ENCODE measurements at regions not wholly inside any gene's neighbourhood (a gene's known extent, or its start where the extent isn't known, plus 50 kb on each side); places are given as distances from the start of the nearest gene placed in this dataset.

DNA sequence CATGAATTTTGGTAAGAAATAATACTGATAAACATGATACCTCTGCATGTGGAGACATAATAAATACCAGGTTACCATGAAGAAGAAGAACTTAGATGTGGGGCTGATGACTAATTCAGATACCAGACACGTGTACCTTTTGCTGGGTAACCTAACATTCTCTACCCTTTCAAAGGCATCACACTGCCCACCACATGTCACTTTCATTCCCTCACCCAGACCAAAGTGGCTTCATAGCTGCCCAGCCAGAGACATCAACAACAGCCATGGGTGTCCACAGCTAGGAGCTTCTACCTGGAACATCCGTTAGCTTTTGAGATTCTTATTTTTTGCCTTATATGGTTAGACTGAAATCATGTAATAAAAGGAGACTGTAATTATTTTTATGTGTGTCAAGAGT lies 396.8 kb downstream of the MED10 start:
- no peak for DNase-seq

DNA sequence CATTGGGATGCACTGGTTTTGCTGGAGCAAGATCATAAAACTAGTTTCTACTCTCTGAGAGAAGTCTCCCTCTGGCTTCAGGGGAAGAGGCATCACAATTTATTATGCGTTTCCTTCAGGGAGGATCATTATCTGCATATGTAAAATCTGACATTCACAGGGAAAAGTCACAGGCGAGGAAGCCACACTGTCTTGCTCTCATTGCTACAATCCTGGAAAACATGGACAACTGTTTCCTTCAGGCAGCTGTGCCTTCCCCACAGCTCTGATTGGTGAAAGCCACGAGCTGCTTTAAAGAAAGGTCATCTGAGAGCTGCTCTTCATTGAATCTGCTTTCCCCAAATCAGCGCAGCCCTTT lies 397.8 kb downstream of the MED10 start:
- DNase-seq, result no peak

DNA sequence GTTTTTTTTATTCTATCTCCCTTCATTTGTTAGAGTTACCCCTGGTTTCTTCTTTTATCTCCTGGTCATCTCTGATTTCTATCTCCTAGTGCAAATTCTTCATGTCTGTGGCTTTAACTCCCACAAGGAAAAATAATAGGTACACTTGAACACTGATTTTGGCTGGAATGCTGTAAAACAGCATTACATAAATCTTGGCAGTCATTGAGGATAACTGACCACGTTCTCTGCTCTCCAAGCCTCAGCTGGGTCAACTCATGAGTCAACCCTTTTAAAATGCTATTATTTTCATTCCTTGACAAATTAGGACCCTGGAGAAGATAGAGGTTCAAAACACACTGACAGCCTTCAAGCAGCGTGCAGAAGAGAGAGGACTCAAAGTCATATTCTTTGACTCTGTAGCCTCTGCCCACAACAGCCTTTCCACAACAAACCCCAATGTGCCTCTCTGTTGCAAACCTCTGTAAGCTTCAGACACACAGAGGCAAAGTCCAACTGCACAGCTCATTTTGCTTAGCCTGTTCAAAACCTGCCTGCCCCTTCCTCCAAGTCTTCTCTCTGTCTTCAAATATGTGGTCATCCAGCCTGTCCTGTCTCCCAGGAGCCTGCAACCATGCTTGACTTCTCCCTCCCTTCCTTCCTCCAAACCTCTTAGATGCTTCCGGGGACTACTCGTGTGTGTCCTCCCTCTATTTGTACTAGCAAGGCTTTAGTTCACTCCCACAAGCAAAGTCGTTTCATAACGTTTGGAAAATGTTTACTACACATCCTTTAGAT lies 398.4 kb downstream of the MED10 start:
- no peak for DNase-seq

DNA sequence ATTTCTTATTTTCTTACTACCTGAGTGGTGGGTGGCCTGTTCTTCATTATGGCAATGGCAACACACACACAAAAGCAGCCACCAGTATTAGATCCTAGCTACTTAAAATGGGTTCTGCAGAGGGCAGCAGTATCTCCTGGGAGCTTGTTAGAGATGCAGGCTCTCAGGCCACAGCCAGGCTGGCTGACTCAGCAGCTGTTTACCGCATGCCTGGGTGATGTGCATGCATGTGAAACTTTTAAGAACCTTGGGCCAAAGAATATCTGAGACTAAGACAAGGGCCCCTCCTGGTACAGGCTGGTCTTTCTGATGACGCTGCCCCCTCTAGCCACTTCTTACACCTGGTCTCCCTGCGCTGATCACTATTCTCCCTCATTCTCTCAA lies 399.0 kb downstream of the MED10 start:
- DNase-seq, result no peak

DNA sequence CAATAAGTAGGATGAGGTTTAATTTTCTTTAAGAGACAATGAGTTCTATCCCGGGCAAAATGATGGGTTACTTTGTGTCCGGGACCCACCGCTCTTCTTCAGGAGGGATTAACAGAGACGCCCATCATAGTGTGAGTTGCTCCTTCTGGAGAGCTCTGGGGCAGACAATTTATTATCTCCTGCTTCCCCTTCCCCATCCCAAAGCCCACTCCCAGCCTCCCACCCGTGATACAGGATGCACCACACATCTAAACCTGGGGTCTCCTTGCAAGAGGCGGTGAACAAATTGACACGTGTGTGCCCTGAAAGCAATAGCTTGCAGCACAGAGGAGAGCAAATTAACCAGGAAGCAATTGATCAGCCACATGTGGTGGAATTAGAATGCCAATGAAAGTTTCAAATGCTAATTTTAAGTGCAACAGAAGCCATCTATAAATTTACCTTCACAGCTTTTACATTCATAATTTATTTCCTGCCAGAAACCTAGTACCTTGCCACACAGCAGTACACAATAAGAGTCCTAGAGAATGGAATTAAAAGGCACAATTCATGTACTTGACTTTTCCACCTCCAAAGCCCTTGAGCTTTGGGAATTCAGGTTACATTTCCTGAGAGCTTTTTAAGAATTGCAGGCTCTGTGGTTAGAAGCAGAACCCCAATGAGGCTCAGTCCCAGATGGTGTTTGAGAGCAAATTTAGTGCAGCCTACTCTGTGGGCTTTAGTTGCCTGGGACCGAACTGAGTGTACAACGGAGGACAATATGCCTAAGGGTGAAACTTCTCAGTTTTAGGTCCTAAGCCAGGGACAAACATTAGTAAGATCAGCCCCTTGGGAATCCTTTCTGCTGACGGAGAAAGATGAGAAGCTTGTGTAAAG lies 399.6 kb downstream of the MED10 start:
- DNase-seq, result no peak

DNA sequence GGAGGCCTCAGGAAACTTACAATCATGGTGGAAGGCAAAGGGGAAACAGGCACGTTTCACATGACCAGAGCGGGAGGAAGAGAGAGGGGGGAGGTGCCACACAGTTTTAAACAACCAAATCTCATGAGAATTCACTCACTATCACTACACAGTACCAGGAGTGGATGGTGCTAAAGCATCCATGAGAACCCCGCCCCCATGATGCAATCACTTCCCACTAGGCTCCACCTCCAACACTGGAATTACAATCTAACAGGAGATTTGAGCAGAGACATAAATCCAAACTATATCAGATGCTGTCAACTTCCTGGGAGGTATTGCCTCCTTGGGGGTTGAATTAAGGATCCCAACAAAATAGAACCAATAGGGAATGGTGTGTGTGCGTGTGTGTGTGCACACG lies 407.1 kb downstream of the MED10 start:
- no peak for DNase-seq

DNA sequence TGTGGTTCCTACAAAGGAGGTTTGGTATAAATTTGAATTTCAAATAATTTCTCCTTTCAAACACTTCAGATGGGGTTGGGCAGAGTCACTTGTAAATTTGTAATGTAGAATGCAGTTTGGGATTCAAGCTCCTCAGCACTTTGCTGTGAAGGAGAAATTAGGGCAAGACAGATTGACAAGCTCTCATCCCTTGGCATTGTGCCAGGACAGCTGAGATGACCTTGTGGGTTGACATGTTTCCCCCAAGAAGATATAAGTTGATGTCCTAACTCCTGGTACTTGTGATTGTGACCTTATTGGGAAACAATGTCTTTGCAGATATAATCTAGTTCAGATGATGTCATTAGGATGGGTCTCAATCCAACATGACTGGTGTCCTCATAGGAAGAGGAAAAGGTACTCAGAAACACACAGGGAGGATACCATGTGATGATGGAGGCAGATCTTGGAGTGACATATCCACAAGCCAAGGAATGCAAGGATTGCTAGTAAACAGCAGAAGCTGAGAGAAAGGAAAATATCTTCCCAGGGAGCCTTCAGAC lies 408.3 kb downstream of the MED10 start:
- no peak for DNase-seq

DNA sequence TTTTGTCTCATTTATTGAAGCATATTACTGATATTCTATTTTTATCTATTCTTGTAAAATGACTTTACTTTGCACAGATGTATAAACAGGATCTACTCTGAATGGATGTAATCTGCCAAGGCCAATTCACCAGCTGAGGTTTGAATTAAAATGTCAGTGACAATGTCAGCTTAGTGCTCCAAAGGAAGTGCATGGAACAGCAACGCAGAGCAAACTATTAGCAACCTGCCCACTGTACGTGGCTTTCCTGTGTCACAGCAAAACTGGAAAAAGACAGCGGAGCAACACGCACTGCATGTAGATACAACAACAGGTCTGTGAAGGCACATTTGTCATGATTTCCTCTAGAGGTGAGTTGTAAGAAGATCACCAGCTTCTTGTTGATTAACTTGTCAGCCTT lies 409.4 kb downstream of the MED10 start:
- DNase-seq, result no peak

DNA sequence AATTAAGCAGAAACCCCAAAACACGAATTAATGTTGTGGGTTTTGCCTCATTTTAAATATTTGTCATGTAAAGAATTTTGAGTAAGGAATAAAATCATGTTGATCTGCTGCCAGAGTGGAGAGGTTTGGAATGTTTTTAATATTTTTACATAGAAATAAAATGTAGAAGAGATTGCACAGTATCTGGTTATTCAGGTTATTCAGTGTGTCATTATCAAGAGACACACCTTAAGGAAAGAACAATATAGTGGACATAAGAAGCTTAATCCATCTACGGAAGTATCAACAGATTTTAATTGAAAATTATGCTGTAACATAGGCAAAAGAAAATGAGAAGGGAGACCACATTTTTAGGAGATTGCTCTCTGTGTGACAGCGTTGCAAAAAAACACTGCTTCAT lies 410.4 kb downstream of the MED10 start:
- DNase-seq, result no peak

DNA sequence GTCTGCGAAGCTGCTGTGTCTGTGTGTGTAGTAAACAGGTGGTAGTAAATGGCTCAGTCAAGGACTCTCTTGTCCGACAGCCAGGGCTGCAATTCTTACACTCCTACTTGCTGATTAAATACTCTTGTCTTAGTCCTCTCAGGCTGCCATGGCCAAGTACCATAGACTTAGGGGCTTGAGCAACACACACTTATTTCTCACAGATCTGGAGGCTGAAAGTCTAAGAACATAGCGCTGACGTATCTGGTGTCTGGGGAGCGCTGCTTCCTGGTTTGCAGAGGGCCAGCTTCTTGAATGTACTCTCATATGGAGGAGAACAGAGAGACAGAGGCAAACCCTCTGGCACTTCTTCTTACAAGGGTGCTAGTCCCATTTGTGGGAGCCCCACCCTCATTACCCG lies 411.0 kb downstream of the MED10 start:
- DNase-seq, result no peak

DNA sequence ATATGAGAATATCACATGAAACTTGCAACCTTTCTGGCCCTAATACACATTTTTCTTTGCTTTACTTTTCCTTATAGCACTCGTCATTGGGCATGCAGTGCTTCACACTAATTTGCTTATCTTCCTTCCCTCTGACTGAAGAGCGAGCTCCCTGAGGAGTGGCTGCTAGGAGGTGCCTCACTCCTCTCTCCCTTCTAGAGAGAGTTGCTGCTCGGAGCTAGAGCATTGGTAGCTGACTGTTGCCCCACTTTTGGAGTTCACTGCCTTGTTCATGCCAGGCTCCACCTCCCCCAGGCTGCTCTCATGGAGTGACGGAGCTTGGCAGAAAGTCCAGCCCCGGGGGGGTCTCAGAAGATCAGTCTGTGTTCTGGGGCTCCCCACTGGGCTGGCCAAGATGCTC lies 413.2 kb downstream of the MED10 start:
- no peak for DNase-seq

DNA sequence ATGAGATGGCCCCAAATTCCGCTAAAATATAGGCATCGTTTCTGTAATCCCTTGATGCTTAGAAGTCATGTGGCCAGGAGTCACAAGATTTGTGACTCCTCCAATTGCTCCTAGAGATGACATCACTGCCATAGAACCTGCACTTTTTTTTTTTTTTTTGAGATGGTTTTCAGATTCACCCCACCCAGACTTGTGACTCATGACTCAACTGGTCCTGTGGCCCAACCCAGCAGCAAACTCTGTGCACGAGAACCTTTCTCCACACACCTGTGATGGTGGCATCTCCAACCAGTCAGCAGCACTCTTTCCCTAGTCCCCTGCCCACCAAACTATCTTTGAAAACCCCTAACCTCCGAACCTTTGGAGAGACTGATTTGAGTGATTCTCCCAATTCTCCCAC lies 414.0 kb downstream of the MED10 start:
- DNase-seq, result no peak

DNA sequence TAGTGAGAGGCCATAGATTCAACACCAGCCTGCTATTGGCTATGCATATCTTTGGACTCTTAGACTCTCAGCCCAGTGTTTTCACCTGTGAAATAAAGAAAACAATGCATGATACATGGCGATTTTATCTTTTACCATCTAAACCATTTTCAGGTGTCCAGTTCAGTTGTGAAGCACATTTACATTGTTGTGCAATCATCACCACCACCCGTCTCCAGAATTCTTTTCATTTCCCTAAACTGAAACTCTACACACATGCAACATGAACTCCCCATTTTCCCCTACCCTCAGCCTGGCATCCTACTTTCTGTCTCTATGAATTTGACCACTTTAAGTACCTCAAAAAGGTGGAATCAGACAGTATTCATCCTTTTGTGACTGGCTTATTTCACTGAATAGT lies 420.6 kb downstream of the MED10 start:
- DNase-seq, result no peak

DNA sequence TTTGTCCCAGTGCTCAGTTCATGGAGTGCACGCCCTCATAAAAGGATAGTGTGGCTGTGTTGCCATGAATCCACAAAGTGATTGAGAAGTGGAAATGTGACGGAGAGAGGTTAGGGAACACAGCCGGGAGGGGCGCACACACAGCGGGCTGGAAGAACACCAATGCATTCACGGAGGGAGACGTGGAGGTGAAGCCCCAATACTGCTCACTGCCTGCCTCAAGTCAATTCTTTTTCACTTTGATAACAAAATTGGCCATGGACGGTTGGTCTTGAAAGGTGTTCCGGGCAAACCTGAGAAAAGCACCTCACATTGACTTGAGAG lies 424.1 kb downstream of the MED10 start:
- DNase-seq, result no peak

DNA sequence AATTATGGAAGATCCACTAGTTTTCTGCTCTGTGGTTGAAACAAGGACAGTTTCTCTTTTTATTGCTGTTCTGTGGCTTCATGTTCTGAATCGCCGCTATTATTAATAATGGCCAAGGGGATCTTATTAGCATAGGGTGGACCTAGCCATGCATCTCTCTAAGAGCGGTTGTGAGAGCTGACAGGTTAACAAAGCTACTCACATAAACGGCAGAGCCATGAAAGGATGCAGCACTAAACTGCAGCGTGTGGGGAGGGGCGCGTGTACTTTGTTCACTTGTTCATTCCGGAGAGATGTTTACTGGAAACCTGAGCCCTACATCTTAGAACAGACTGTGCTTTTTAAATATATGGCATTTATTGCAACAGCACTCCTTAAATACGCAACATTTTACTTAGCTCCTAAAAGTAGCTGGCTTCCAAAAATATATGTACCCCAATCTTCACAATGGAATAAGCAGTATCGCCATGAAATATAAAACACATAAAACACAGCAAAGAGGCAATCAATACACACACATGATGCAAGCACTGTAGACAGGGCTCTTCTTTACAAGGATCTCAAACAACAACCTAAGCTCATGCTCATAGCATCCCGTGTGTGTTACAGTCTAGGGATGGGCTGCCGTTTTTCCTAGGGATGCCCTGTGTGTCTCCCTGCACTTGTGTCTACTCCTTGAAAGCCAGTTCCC lies 424.6 kb downstream of the MED10 start:
- DNase-seq, result no peak

DNA sequence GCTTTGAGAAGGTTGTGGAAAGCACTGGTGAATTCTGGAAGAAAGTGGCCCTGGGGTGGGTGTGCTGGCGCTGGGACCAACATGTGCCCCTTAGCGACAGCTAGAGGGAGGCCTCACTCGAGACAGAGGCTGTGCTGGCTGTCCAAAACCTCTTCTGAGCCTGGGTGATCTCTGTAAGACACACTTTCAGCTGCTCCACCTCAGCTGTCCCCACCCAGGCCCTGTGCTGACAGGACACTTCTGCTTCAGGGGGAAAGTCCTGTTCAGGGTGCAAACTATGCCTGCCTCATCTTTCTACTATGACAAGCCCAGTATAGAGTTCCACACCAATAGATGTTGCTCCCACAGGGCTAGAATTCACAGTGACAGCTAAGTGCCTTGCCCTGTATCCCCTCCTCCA lies 426.4 kb downstream of the MED10 start:
- no peak for DNase-seq

DNA sequence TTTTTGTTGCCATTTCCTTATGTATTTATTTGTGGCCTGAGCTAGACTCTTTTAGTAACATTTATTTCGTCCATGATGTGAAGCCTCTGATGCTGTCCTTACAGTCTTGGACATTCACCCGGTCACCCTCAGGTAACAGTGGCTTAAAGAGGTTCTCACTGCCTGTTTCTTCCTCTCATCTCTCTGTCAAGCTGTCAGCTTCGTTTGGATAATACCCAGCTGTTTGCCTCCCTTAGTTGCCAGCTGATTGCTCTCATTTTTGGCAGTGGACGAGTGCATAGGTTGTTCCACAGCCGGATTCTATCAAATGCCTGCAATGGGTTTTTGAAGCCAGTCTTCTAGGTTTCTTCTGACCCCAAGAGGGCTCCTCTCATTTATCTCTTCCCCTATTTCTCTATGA lies 427.7 kb downstream of the MED10 start:
- no peak for DNase-seq

DNA sequence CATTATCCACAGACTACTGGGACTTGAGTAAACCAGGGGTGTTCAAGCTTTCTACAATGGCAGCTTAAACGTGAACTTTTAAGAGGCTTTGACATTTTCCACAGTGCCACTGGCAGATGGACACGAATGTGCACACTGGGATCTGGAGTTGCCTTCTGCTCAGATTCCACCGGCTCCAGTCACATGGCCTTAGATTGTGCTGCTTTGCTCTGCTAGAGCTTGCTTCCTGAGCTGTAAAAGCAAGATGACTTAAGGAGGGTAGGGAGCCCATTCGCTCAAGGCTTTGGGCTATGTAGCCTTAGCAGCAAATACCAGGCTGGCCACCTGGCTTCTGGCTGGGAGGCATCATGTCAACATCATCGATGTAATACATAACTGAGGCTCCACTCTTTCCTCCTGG lies 436.9 kb downstream of the MED10 start:
- no peak for DNase-seq

DNA sequence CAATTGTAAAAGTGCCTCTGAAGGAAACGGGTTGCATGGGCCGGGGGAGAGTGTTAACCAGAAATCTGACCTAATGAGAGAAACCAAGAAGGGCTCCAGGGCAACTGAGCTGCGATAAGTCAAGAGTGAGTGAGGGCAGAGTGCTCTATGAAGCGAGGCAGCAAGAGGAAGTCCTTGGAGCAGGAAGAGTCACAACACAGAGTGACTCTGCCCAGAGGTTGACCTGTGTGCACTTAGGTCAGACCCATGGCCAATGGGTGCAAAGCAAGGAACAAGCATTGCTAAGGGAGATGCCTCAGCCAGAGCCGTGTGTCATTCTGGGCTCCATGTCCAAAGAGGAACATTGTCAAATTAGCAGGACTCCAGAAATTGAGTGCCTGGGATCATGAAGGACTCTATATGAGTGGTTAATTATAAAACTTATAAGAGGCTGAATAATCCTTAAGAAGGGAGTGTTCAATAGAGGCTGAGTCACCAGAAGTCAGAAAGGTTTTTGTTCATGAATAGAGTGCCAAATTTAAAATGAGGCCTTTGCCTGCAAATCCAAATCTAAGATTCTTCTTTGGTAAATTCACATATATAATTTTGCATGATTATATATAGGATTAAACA lies 438.5 kb downstream of the MED10 start:
- DNase-seq, result no peak

DNA sequence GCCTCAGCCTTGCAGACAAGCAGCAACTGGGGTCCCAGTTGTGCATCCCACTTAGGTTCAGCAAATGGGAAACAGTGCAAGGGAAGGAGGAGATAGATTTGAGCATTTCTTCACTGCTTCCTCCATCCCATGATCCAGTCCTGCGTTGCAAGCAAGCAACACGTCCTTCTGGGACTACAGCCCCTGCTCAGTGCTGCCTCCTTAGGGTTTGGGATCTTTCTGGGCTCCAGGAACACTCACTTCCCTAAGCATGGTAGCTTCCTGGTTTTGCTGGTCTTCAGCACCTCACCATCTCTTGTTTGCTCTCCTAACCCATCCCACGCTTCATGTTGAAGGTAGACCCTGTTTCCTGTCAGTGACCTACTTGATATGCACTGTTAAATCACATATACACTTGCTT lies 444.7 kb downstream of the MED10 start:
- DNase-seq, result no peak

DNA sequence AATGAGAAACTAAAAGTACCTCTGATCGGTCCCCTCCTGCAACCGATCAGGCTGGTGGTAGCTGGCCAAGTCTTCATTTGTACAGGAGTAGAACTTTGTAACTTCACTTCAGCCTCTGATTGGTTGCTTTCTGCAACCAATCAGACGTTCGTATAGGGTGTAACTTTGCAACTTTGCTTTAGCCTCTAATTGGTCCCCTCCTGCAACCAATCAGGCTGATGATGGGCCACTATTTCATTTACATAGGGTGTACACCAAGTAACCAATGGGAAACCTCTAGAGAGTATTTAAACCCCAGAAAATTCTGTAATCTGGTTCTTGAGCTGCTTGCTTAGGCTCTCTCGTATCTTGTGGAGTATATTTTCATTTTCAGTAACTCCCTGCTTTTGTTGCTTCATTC lies 445.5 kb downstream of the MED10 start:
- DNase-seq, result no peak

DNA sequence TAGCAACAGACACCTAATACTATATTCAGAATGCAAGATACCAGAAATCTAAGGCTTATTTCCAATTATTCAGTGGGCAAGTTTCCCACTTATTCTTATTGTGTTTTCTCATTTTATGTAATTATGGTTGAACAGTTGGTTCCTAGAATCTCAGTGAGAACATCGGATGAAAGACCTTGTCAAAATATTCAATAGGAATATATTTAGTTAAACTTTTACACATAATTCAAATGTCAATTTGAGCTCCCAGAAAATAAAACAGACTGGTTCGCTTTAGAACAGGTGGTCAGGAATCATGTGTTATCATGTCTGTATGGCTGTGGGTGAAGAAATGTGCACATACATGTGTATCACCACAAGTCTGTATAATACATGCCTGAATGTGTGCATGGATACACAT lies 447.8 kb downstream of the MED10 start:
- DNase-seq, result no peak

DNA sequence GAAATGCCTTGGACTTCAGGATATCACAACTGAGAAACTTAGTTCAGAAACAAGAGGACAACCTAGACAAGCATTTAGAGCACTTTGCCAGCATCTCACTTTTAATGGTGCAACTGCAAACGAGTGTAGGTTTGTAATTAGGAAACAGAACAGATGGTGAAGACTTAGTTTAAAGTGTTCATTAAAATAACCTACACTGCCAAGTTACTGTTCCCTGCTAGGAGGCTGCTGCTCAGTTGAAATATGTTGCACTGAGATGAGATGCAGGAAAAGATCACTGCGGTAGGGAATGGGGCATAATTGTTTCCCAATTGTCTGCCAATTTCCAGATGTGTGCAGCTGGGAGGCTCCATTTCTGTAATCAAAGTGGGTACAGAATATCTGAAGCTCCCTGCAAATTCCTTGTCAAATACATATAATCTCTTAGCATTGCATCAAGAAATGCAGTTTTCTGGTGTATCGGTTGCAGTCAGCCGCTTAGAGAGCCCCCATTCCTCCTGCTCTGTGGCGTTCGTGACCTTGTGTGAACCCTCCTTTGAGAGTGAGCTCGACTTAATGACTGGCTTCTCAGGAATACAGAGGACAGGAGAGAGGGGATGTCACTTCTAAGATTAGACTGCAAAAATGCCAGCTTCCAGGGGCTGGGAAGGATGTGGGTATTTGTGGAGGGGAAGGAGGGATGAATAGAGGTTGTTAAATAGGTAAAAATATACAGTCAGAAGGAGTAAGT lies 448.9 kb downstream of the MED10 start:
- no peak for DNase-seq

Data from activated CD4-positive, alpha-beta T cell treated with anti-CD3 and anti-CD28 coated beads, Interleukin-2, amount 50 U/mL, for 1 hour (primary cell).